ENCODE measurements at regions not wholly inside any gene's neighbourhood (a gene's known extent, or its start where the extent isn't known, plus 50 kb on each side); places are given as distances from the start of the nearest gene placed in this dataset.

DNA sequence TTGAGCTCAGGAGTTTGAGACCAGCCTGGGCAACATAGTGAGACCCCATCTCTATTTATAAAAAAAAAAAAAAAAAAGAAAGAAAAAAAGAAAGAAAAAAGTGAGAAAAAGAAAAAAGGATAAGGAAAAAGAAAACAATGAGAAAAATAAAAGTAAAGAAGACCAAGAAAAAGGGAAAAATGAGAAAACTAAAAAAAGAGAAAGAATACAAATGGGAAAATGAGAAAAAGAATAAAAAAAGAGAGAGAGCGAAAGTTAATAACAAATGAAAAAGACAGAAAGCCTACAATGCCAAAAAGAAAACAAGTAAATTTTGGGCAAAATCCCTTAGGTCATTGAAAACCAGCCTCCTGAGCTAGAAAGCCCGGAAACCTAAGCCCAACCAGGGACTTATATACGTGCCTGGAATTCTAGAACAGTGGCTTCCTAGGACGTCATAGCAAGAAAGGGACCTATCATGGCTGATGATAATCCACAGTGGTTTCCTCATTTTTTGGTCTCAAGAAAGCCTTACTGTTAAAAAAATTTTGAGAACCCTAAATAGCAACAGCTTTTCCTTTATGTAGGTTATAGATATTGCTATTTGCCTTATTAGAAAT, 131.7 kb upstream of the CLINT1 start:
- TF ChIP-seq, protein P1, sequence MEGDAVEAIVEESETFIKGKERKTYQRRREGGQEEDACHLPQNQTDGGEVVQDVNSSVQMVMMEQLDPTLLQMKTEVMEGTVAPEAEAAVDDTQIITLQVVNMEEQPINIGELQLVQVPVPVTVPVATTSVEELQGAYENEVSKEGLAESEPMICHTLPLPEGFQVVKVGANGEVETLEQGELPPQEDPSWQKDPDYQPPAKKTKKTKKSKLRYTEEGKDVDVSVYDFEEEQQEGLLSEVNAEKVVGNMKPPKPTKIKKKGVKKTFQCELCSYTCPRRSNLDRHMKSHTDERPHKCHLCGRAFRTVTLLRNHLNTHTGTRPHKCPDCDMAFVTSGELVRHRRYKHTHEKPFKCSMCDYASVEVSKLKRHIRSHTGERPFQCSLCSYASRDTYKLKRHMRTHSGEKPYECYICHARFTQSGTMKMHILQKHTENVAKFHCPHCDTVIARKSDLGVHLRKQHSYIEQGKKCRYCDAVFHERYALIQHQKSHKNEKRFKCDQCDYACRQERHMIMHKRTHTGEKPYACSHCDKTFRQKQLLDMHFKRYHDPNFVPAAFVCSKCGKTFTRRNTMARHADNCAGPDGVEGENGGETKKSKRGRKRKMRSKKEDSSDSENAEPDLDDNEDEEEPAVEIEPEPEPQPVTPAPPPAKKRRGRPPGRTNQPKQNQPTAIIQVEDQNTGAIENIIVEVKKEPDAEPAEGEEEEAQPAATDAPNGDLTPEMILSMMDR (IDR thresholded peaks at IDR 0.05) = no peak
- TF ChIP-seq POLR2A (IDR thresholded peaks at IDR 0.05) = no peak
